ENCODE measurements at regions not wholly inside any gene's neighbourhood (a gene's known extent, or its start where the extent isn't known, plus 50 kb on each side); places are given as distances from the start of the nearest gene placed in this dataset.
A peak's percentile ranks its signal among the peaks of the same experiment; 100 is the strongest.
"Not testable (repeated sequence)": the region's sequence is repeated elsewhere in the genome, so short reads cannot be mapped to it uniquely, and the experiment has no call there.

GRCh38 chr21:17128132-17128531, 384.7 kb upstream of the CXADR start:
- no peak for ATAC-seq
- H3K4me1 Mint-ChIP-seq (ENCODE audit: low read depth) = no peaks in the 10 kb centered on the region

GRCh38 chr21:17139159-17139558, 373.7 kb upstream of the CXADR start:
- H3K4me3 Mint-ChIP-seq; POLR2A ChIA-PET; H3K36me3 Mint-ChIP-seq (ENCODE audit: low read depth); H3K27ac Mint-ChIP-seq; DNase-seq; H3K27me3 Mint-ChIP-seq; H3K9me3 Mint-ChIP-seq; H3K4me1 Mint-ChIP-seq (ENCODE audit: low read depth); ATAC-seq; CTCF ChIA-PET; intact Hi-C loops (cut with micrococcal nuclease): not testable (repeated sequence)

More at GRCh38 chr21:17128132-17128531, 384.7 kb upstream of the CXADR start:
- H3K36me3 Mint-ChIP-seq (ENCODE audit: low read depth) = no peaks in the 10 kb centered on the region
- H3K9me3 Mint-ChIP-seq = no peaks in the 10 kb centered on the region
- no peak overlapping the region for H3K27ac Mint-ChIP-seq
- no peak overlapping the region for H3K4me3 Mint-ChIP-seq
- H3K27me3 Mint-ChIP-seq = no peaks in the 10 kb centered on the region
- intact Hi-C loops (cut with micrococcal nuclease) = no loop called here
- no peak for TF ChIP-seq CTCF (IDR thresholded peaks at IDR 0.05)
- ChIA-PET POLR2A (no interaction called here), CTCF (no interaction called here)
- no peak for DNase-seq

- POLR2A ChIA-PET = no interaction called here
- peak overlapping the region; percentile 40 for H3K4me3 Mint-ChIP-seq
- H3K36me3 Mint-ChIP-seq (ENCODE audit: low read depth) = no peaks in the 10 kb centered on the region
- CTCF ChIA-PET = no interaction called here
- H3K9me3 Mint-ChIP-seq = peaks cover 6% of the 10 kb centered on the region
- ATAC-seq (no peak), DNase-seq (no peak)
- no peak for TF ChIP-seq CTCF (IDR thresholded peaks at IDR 0.05)
- peaks cover 3% of the 10 kb centered on the region for H3K4me1 Mint-ChIP-seq (ENCODE audit: low read depth)
- intact Hi-C loops (cut with micrococcal nuclease) = no loop called here
- no peaks in the 10 kb centered on the region for H3K27me3 Mint-ChIP-seq
- no peak overlapping the region for H3K27ac Mint-ChIP-seq
Observed at GRCh38 chr21:17139696-17140095, 373.1 kb upstream of the CXADR start.

- ATAC-seq = no peak
- Mint-ChIP-seq H3K36me3 (ENCODE audit: low read depth) (no peaks in the 10 kb centered on the region), H3K9me3 (peaks cover 14% of the 10 kb centered on the region), H3K4me1 (ENCODE audit: low read depth) (no peaks in the 10 kb centered on the region), H3K4me3 (no peak overlapping the region), H3K27ac (no peak overlapping the region), H3K27me3 (no peaks in the 10 kb centered on the region)
- POLR2A ChIA-PET = interaction anchor here (0.7 kb wide), 1 partner anchor 98 kb away, joined by 3 read pairs; no protein-coding TSS in a partner anchor
- no peak for DNase-seq
- no peak for TF ChIP-seq CTCF (IDR thresholded peaks at IDR 0.05)
- CTCF ChIA-PET = no interaction called here
- intact Hi-C loops (cut with micrococcal nuclease) = no loop called here
Observed at GRCh38 chr21:17146426-17146825, 366.4 kb upstream of the CXADR start.

- ATAC-seq (no peak), DNase-seq (no peak)
- POLR2A ChIA-PET = no interaction called here
- no peak overlapping the region for H3K27ac Mint-ChIP-seq
- H3K27me3 Mint-ChIP-seq = no peaks in the 10 kb centered on the region
- intact Hi-C loops (cut with micrococcal nuclease) = no loop called here
- H3K4me1 Mint-ChIP-seq (ENCODE audit: low read depth) = no peaks in the 10 kb centered on the region
- peaks cover 3% of the 10 kb centered on the region for H3K9me3 Mint-ChIP-seq
- H3K36me3 Mint-ChIP-seq (ENCODE audit: low read depth) = no peaks in the 10 kb centered on the region
- TF ChIP-seq CTCF (IDR thresholded peaks at IDR 0.05) = no peak
- CTCF ChIA-PET = no interaction called here
- no peak overlapping the region for H3K4me3 Mint-ChIP-seq
Observed at GRCh38 chr21:17159697-17160096, 353.1 kb upstream of the CXADR start.

- Mint-ChIP-seq H3K4me1 (ENCODE audit: low read depth) (no peaks in the 10 kb centered on the region), H3K27ac (no peak overlapping the region), H3K4me3 (no peak overlapping the region), H3K9me3 (peaks cover 5% of the 10 kb centered on the region), H3K27me3 (no peaks in the 10 kb centered on the region), H3K36me3 (ENCODE audit: low read depth) (no peaks in the 10 kb centered on the region)
- no peak for TF ChIP-seq CTCF (IDR thresholded peaks at IDR 0.05)
- ATAC-seq (no peak), DNase-seq (no peak)
- POLR2A ChIA-PET = no interaction called here
- CTCF ChIA-PET = no interaction called here
- intact Hi-C loops (cut with micrococcal nuclease) = no loop called here
Observed at GRCh38 chr21:17185674-17186073, 327.2 kb upstream of the CXADR start.
